A549 (cell line): ENCODE measurements at regions not wholly inside any gene's neighbourhood (a gene's known extent, or its start where the extent isn't known, plus 50 kb on each side); places are given as distances from the start of the nearest gene placed in this dataset.

Source experiments
- CTCF ChIP-seq: fragments of >200 bp; sonication (Bioruptor Twin); formaldehyde crosslinking; IDR thresholded peaks from 3 replicates; pipeline ENCODE4 v1.5.1; 2016
- RAD21 ChIP-seq, 2 experiments: fragments of >200 bp in 1 of 2; sonication (Bioruptor Twin) in 1 of 2; formaldehyde crosslinking in 1 of 2; IDR thresholded peaks in 1 of 2; conservative IDR thresholded peaks in 1 of 2; 2 replicates in 1 of 2; 3 replicates in 1 of 2; pipeline ENCODE4 v1.6.1; 2012 to 2018; ENCODE audit warnings: inconsistent platforms in 1 of 2

GRCh38 chr6:150463852-150464251 lies 95.0 kb downstream of the IYD start:
- TF ChIP-seq RAD21 (conservative IDR thresholded peaks at IDR 0.05 in 1 of 2, IDR thresholded peaks at IDR 0.05 in 1 of 2) (no peak), CTCF (no peak)
